GM23338 (cell line): ENCODE measurements at regions not wholly inside any gene's neighbourhood (a gene's known extent, or its start where the extent isn't known, plus 50 kb on each side); places are given as distances from the start of the nearest gene placed in this dataset.

Source experiments
- CREB1 ChIP-seq: fragments of 250-450 bp; sonication (Bioruptor Pico); IDR thresholded peaks from 2 replicates; pipeline ENCODE4 v1.5.0; 2020; ENCODE audit warnings: low read depth, mild to moderate bottlenecking, moderate library complexity
- CTCF ChIP-seq, 2 experiments: fragments of 200-600 bp in 1 of 2; sonication (generic) in 1 of 2; conservative IDR thresholded peaks; 2 replicates each; pipeline versions ENCODE4 v1.5.1 to v1.6.1; 2016 to 2017; ENCODE audit warnings: antibody characterized with exemption in 2 of 2, low read depth in 2 of 2, mild to moderate bottlenecking in 2 of 2, moderate library complexity in 1 of 2
- EZH2 ChIP-seq: fragments of 200-600 bp; sonication (generic); IDR thresholded peaks from one replicate; pipeline ENCODE4 v1.8.0; 2017; ENCODE audit warnings: antibody characterized with exemption, mild to moderate bottlenecking, low read depth; ENCODE audit not compliant: unreplicated experiment
- EZH2phosphoT487 ChIP-seq: fragments of 200-600 bp; sonication (generic); IDR thresholded peaks from one replicate; pipeline ENCODE4 v1.8.1; 2018; ENCODE audit warnings: antibody characterized with exemption; ENCODE audit not compliant: unreplicated experiment
- POLR2AphosphoS5 ChIP-seq: IDR thresholded peaks from 2 replicates; pipeline ENCODE4 v1.6.1; 2016; ENCODE audit warnings: antibody characterized with exemption, low read depth
- REST ChIP-seq: IDR thresholded peaks from one replicate; pipeline ENCODE4 v1.6.1; 2018; ENCODE audit warnings: antibody characterized with exemption; ENCODE audit not compliant: unreplicated experiment
- ZNF114 ChIP-seq: fragments of 250-450 bp; sonication (Bioruptor Pico); IDR thresholded peaks from 2 replicates; pipeline ENCODE4 v1.5.0; 2020; ENCODE audit warnings: mild to moderate bottlenecking, moderate library complexity
- ZNF331 ChIP-seq: fragments of 250-450 bp; sonication (Bioruptor Pico); IDR thresholded peaks from 2 replicates; pipeline ENCODE4 v1.5.0; 2020; ENCODE audit warnings: low read depth, mild to moderate bottlenecking, moderate library complexity

GRCh38 chr2:176768185-176768584, 444.4 kb upstream of the HNRNPA3 start:
- TF ChIP-seq CTCF (conservative IDR thresholded peaks at IDR 0.05; ENCODE audit: low read depth in 2 of 2) (no peak), CREB1 (CRISPR knock-in tag) (no peak), EZH2 (no peak), POLR2AphosphoS5 (no peak), REST (no peak), ZNF114 (CRISPR knock-in tag) (no peak), ZNF331 (CRISPR knock-in tag) (no peak), EZH2phosphoT487 (no peak)
